Left ventricle myocardium superior (tissue), 1 donor: ENCODE measurements at regions not wholly inside any gene's neighbourhood (a gene's known extent, or its start where the extent isn't known, plus 50 kb on each side); places are given as distances from the start of the nearest gene placed in this dataset.
"Not testable (repeated sequence)": the region's sequence is repeated elsewhere in the genome, so short reads cannot be mapped to it uniquely, and the experiment has no call there.

Source experiments
- ATAC-seq: fragments of 200-7000 bp; cut with Tn5 transposase; one replicate; pipeline ENCODE4 v1.9.1; 2020; ENCODE audit warnings: mild to moderate bottlenecking, moderate library complexity
- DNase-seq: peaks from one replicate; pipeline ENCODE4 v3.0.0-alpha.2; 2020
- intact Hi-C: fragments of 100-400 bp; cut with micrococcal nuclease; formaldehyde crosslinking; loops from one replicate; pipeline ENCODE4 v1.11.0; 2022
- donor health status: DM: no; HTN: yes; CAD: no; lungs with severe emphysema.

- intact Hi-C loops, result no loop called here
- no peak for DNase-seq
- ATAC-seq, result no peak
These were observed 297.7 kb downstream of the DOK5 start for GRCh38 chr20:54772893-54773642.

- ATAC-seq (no peak), DNase-seq (no peak)
- intact Hi-C loops, result no loop called here
These were observed 291.1 kb downstream of the DOK5 start for GRCh38 chr20:54766483-54766882.

- ATAC-seq, result no peak
- DNase-seq, result no peak
- intact Hi-C loops, result no loop called here
These were observed 288.0 kb downstream of the DOK5 start for GRCh38 chr20:54763366-54763765.

- intact Hi-C loops, result no loop called here
- ATAC-seq (no peak), DNase-seq (no peak)
These were observed 284.2 kb downstream of the DOK5 start for GRCh38 chr20:54759589-54759988.

- DNase-seq, result no peak
- ATAC-seq, result no peak
- intact Hi-C loops, result no loop called here
These were observed 271.4 kb downstream of the DOK5 start for GRCh38 chr20:54746796-54747195.

- ATAC-seq, result no peak
- no peak for DNase-seq
- intact Hi-C loops, result no loop called here
These were observed 270.4 kb downstream of the DOK5 start for GRCh38 chr20:54745780-54746179.

- intact Hi-C loops, result no loop called here
- ATAC-seq, result no peak
- no peak for DNase-seq
These were observed 268.7 kb downstream of the DOK5 start for GRCh38 chr20:54744097-54744496.

- ATAC-seq, result no peak
- no peak for DNase-seq
- intact Hi-C loops, result no loop called here
These were observed 266.8 kb downstream of the DOK5 start for GRCh38 chr20:54742193-54742592.

GRCh38 chr20:54736421-54736820, 261.0 kb downstream of the DOK5 start:
- no peak for ATAC-seq
- intact Hi-C loops, result no loop called here

GRCh38 chr20:54733687-54734086, 258.3 kb downstream of the DOK5 start:
- no peak for ATAC-seq
- no peak for DNase-seq
- intact Hi-C loops, result no loop called here

More at GRCh38 chr20:54736421-54736820, 261.0 kb downstream of the DOK5 start:
- DNase-seq, result no peak

GRCh38 chr20:54727490-54727889, 252.1 kb downstream of the DOK5 start:
- no peak for ATAC-seq
- intact Hi-C loops, result no loop called here

GRCh38 chr20:54726687-54727300, 251.4 kb downstream of the DOK5 start:
- intact Hi-C loops, result no loop called here
- peak; percentile 27 for ATAC-seq
- DNase-seq, result no peak

More at GRCh38 chr20:54727490-54727889, 252.1 kb downstream of the DOK5 start:
- DNase-seq, result no peak

- ATAC-seq, intact Hi-C loops, DNase-seq: not testable (repeated sequence)
These were observed 249.9 kb downstream of the DOK5 start for GRCh38 chr20:54725266-54725665.

GRCh38 chr20:54723723-54724122, 248.3 kb downstream of the DOK5 start:
- ATAC-seq, result no peak
- intact Hi-C loops, result no loop called here
- DNase-seq, result no peak

- ATAC-seq (no peak), DNase-seq (no peak)
- intact Hi-C loops, result no loop called here
These were observed 242.6 kb downstream of the DOK5 start for GRCh38 chr20:54717983-54718382.

- no peak for DNase-seq
- intact Hi-C loops, result no loop called here
- no peak for ATAC-seq
These were observed 241.4 kb downstream of the DOK5 start for GRCh38 chr20:54716790-54717189.

- intact Hi-C loops, result no loop called here
- DNase-seq, result no peak
- ATAC-seq, result no peak
These were observed 240.9 kb downstream of the DOK5 start for GRCh38 chr20:54716174-54716747.

GRCh38 chr20:54714817-54715216, 239.4 kb downstream of the DOK5 start:
- intact Hi-C loops, result no loop called here
- DNase-seq, result no peak

GRCh38 chr20:54713727-54714126, 238.3 kb downstream of the DOK5 start:
- ATAC-seq, result no peak
- DNase-seq, result no peak
- intact Hi-C loops, result no loop called here

More at GRCh38 chr20:54714817-54715216, 239.4 kb downstream of the DOK5 start:
- ATAC-seq, result no peak

GRCh38 chr20:54711071-54711470, 235.7 kb downstream of the DOK5 start:
- intact Hi-C loops, result no loop called here
- no peak for ATAC-seq
- DNase-seq, result no peak

- intact Hi-C loops, result no loop called here
- ATAC-seq, result no peak
- DNase-seq, result no peak
These were observed 234.9 kb downstream of the DOK5 start for GRCh38 chr20:54710341-54710740.
